Amniotic epithelial cell (primary cell): ENCODE measurements at regions not wholly inside any gene's neighbourhood (a gene's known extent, or its start where the extent isn't known, plus 50 kb on each side); places are given as distances from the start of the nearest gene placed in this dataset.

Source experiments
- DNase-seq: peaks from one replicate; pipeline ENCODE4 v3.0.0-alpha.2; 2010; ENCODE audit warnings: low read depth

GRCh38 chr19:13604902-13605586 lies 98.8 kb upstream of the CACNA1A start:
- DNase-seq: no peak

- no peak for DNase-seq
Observed at GRCh38 chr19:13600802-13601201, 94.5 kb upstream of the CACNA1A start.

- no peak for DNase-seq
Observed at GRCh38 chr19:13600091-13600490, 93.8 kb upstream of the CACNA1A start.

GRCh38 chr19:13599681-13600080 lies 93.4 kb upstream of the CACNA1A start:
- DNase-seq: no peak

GRCh38 chr19:13598098-13598497 lies 91.8 kb upstream of the CACNA1A start:
- DNase-seq: no peak

GRCh38 chr19:13597640-13598039 lies 91.4 kb upstream of the CACNA1A start:
- DNase-seq: peak; percentile 55

- peak; percentile 13 for DNase-seq
Observed at GRCh38 chr19:13588957-13589833, 82.9 kb upstream of the CACNA1A start.

GRCh38 chr19:13585512-13585911 lies 79.2 kb upstream of the CACNA1A start:
- DNase-seq: no peak

GRCh38 chr19:13583753-13584152 lies 77.5 kb upstream of the CACNA1A start:
- no peak for DNase-seq

- no peak for DNase-seq
Observed at GRCh38 chr19:13583114-13583513, 76.8 kb upstream of the CACNA1A start.

- DNase-seq: no peak
Observed at GRCh38 chr19:13581576-13581975, 75.3 kb upstream of the CACNA1A start.

- DNase-seq: no peak
Observed at GRCh38 chr19:13579388-13580060, 73.2 kb upstream of the CACNA1A start.

- no peak for DNase-seq
Observed at GRCh38 chr19:13576726-13577125, 70.4 kb upstream of the CACNA1A start.

GRCh38 chr19:13574933-13575332 lies 68.7 kb upstream of the CACNA1A start:
- no peak for DNase-seq

- DNase-seq: no peak
Observed at GRCh38 chr19:13573056-13573667, 66.9 kb upstream of the CACNA1A start.

GRCh38 chr19:13561461-13561860 lies 55.2 kb upstream of the CACNA1A start:
- DNase-seq: no peak

GRCh38 chr19:13557756-13558398 lies 51.6 kb upstream of the CACNA1A start:
- DNase-seq: no peak

- no peak for DNase-seq
Observed at GRCh38 chr19:13556552-13556951, 50.3 kb upstream of the CACNA1A start.
